Fibroblast of the conjunctiva (primary cell): ENCODE measurements at regions not wholly inside any gene's neighbourhood (a gene's known extent, or its start where the extent isn't known, plus 50 kb on each side); places are given as distances from the start of the nearest gene placed in this dataset.
"Not testable (repeated sequence)": the region's sequence is repeated elsewhere in the genome, so short reads cannot be mapped to it uniquely, and the experiment has no call there.

Experiments
- DNase-seq: peaks from one replicate; pipeline ENCODE4 v3.0.0-alpha.2; 2010; ENCODE audit warnings: low read depth

GRCh38 chr6:8825726-8826125 lies 390.4 kb upstream of the SLC35B3 start:
- DNase-seq = no peak

- DNase-seq = no peak
Measured at GRCh38 chr6:8821981-8822381, 386.6 kb upstream of the SLC35B3 start.

GRCh38 chr6:8820313-8820712 lies 385.0 kb upstream of the SLC35B3 start:
- DNase-seq = no peak

GRCh38 chr6:8819446-8819845 lies 384.1 kb upstream of the SLC35B3 start:
- DNase-seq = no peak

- DNase-seq = no peak
Measured at GRCh38 chr6:8814440-8815000, 379.2 kb upstream of the SLC35B3 start.

GRCh38 chr6:8810325-8810724 lies 375.0 kb upstream of the SLC35B3 start:
- DNase-seq = no peak

GRCh38 chr6:8809662-8810061 lies 374.3 kb upstream of the SLC35B3 start:
- no peak for DNase-seq

GRCh38 chr6:8803181-8803760 lies 367.9 kb upstream of the SLC35B3 start:
- DNase-seq = no peak

GRCh38 chr6:8802397-8802796 lies 367.1 kb upstream of the SLC35B3 start:
- not testable (repeated sequence) for DNase-seq

- DNase-seq = no peak
Measured at GRCh38 chr6:8794420-8794819, 359.1 kb upstream of the SLC35B3 start.

GRCh38 chr6:8789878-8790277 lies 354.5 kb upstream of the SLC35B3 start:
- DNase-seq = no peak

- no peak for DNase-seq
Measured at GRCh38 chr6:8785223-8785622, 349.9 kb upstream of the SLC35B3 start.

- DNase-seq = no peak
Measured at GRCh38 chr6:8783191-8783590, 347.8 kb upstream of the SLC35B3 start.

- DNase-seq = no peak
Measured at GRCh38 chr6:8780653-8781052, 345.3 kb upstream of the SLC35B3 start.

GRCh38 chr6:8764733-8765132 lies 329.4 kb upstream of the SLC35B3 start:
- DNase-seq = no peak

GRCh38 chr6:8760951-8761350 lies 325.6 kb upstream of the SLC35B3 start:
- no peak for DNase-seq

GRCh38 chr6:8758412-8758811 lies 323.1 kb upstream of the SLC35B3 start:
- DNase-seq = no peak

GRCh38 chr6:8750627-8751026 lies 315.3 kb upstream of the SLC35B3 start:
- DNase-seq = no peak

- DNase-seq = no peak
Measured at GRCh38 chr6:8749465-8749864, 314.1 kb upstream of the SLC35B3 start.

GRCh38 chr6:8743170-8743745 lies 307.9 kb upstream of the SLC35B3 start:
- no peak for DNase-seq

GRCh38 chr6:8739454-8739853 lies 304.1 kb upstream of the SLC35B3 start:
- DNase-seq = no peak

- no peak for DNase-seq
Measured at GRCh38 chr6:8738951-8739350, 303.6 kb upstream of the SLC35B3 start.

- DNase-seq = no peak
Measured at GRCh38 chr6:8736156-8736895, 301.0 kb upstream of the SLC35B3 start.
